ENCODE measurements at regions not wholly inside any gene's neighbourhood (a gene's known extent, or its start where the extent isn't known, plus 50 kb on each side); places are given as distances from the start of the nearest gene placed in this dataset.
"Not testable (repeated sequence)": the region's sequence is repeated elsewhere in the genome, so short reads cannot be mapped to it uniquely, and the experiment has no call there.

- DNase-seq: no peak
Observed at GRCh38 chr10:80697926-80698325, 160.2 kb downstream of the SH2D4B start.

GRCh38 chr10:80699602-80700039 lies 161.9 kb downstream of the SH2D4B start:
- DNase-seq: peak; percentile 75

- no peak for DNase-seq
Observed at GRCh38 chr10:80700252-80700651, 162.6 kb downstream of the SH2D4B start.

- no peak for DNase-seq
Observed at GRCh38 chr10:80700760-80701444, 163.2 kb downstream of the SH2D4B start.

DNA sequence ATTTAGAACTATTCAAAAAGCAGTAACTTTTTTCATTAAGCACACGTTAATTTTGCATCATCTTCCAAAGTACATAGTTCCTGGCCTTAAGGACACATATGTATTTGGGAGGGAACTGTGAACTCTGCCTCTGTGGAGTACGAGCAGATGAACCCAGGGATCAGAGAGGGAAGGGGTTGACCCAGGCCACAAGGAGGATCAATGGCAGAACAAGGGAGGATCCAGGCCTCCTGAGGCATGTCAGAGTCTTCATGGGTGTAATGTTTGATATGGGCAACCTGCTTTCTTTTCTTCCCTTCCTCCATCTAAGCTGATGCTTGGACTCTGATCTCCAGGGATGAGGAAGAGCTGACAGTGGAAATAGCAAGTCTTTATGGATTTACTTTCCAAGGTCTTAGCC lies 164.0 kb downstream of the SH2D4B start:
- DNase-seq: no peak

DNA sequence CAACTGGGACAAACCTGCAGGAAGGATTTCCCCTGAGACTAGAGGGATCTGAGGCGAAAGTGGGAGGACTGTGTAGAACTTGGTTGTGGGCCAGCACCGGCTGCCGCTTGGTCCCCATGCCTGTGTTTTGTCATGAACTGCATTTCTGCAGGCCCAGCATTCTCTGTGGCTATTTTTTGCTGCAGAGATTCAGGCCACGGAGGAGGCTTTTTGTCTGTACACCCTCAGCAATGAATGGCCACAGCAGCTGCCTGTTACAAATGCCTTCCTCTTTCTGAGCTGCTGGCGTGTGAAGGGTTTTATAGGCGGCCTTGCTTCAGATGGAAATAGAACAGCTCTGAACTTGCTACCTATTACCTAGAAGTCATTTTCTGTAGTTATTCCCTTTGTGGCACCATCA lies 164.4 kb downstream of the SH2D4B start:
- DNase-seq: no peak

GRCh38 chr10:80705899-80706298 lies 168.2 kb downstream of the SH2D4B start:
- no peak for DNase-seq

DNA sequence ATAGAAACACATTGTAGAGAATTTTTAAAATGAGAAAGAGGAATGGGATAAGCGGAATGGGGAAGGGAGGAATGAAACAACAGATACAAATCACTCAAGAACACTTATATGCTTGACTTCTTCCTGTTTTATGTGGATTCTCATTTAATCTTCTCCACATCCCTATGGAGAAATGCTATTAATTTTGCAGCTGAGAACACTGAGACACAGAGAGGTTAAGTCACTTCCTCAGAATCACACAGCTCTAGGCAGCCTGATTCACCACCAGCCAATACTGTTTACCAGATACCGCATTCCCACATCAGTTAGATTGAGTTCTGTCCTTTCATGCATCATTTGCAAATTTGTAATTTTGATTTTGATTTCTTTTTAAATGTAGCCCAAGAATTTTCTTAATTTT lies 170.5 kb downstream of the SH2D4B start:
- DNase-seq: no peak

DNA sequence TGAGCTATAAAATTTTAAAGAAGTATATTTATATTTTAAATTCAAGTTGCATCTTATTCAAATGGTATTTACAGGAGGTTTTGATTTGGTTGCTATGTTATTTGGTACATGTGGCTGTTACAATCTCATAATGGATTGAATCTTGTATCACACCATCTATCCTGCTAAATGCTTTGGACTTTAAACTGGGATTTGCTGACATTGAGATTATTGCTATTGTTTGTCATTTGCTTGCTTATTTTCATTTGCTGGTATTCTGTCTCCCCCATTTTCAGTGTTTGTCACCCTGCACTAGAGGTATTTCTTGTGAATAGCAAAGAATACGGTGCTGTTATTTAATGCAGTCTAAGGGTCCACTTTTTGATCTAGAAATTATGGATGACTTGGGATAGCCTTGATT lies 171.1 kb downstream of the SH2D4B start:
- DNase-seq: no peak

- DNase-seq: no peak
Observed at GRCh38 chr10:80709866-80710265, 172.2 kb downstream of the SH2D4B start.

- no peak for DNase-seq
Observed at GRCh38 chr10:80713398-80713928, 175.8 kb downstream of the SH2D4B start.

- no peak for DNase-seq
Observed at GRCh38 chr10:80714566-80714965, 176.9 kb downstream of the SH2D4B start.

GRCh38 chr10:80718024-80718423 lies 180.3 kb downstream of the SH2D4B start:
- no peak for DNase-seq

GRCh38 chr10:80719935-80720334 lies 182.2 kb downstream of the SH2D4B start:
- DNase-seq: no peak

DNA sequence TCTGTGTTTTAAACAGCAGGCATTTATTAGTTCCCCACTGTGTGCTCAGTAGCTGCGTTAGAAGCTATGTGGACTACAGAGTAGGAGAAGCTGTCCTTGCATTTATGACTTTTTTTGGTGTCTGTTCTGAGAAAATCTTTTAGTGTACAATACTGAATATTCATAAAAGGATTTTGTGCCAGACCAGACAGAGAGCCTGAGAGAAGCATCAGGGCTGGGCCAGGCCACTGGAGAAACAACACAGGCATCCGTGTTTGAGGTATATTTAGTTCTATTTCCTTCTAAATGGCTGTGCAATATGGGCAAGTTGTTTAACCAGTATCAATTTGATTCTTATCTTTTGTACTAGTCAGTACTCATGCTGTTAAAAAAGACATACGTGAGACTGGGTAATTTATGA lies 182.8 kb downstream of the SH2D4B start:
- DNase-seq: no peak

DNA sequence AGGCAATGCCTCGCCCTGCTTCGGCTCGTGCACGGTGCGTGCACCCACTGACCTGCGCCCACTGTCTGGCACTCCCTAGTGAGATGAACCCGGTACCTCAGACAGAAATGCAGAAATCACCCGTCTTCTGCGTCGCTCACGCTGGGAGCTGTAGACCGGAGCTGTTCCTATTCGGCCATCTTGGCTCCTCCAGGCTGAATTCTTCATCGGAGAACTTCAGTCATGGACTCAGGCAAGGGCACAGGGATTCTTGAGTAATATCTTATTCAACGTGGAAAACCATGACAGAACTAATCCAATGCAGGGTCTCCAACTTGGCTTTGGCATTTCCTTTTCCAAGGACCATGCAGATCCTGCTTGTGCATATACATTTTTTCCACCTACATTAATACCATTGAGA lies 190.7 kb downstream of the SH2D4B start:
- DNase-seq: not testable (repeated sequence)

- no peak for DNase-seq
Observed at GRCh38 chr10:80729896-80730295, 192.2 kb downstream of the SH2D4B start.

GRCh38 chr10:80730522-80730921 lies 192.8 kb downstream of the SH2D4B start:
- DNase-seq: no peak

GRCh38 chr10:80734589-80734988 lies 196.9 kb downstream of the SH2D4B start:
- no peak for DNase-seq

DNA sequence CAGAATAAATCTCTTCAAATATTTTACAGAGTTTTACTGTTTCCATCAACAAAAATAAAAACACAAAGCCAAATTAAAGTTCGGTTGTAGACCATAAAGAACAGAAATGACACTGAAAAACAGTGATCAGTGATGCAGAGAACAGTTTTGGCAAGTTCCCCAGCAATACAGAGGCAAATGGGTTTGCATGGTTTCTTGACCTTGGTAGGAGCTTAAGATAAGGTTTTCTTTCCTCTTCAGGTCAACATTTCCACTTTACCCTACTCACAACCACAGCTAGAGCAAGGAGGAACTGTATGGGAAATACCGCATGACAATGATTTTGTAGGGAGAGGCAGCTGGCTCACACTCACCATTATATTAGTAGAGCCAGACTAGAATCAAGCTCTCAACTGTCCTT lies 199.5 kb downstream of the SH2D4B start:
- no peak for DNase-seq

DNA sequence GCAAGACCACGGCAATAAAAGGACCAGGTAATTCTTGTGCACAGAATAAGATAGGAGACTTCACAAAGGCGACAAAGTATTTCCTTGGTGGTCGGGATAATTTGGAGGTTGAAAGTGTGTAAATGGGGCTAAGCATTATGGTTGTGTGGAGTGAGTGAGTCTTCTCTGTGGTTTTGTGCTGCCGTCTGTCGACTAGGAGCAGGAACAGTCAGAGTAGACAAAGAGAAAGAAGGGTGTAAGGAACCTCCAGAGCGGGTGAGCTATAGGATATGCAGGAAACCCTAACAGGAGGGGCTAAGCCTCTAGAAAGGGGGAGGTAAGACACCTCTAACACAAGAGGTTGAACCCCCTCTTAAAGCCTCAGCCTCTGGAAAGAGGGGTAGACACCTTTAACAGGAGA lies 201.6 kb downstream of the SH2D4B start:
- DNase-seq: no peak

GRCh38 chr10:80739963-80740715 lies 202.4 kb downstream of the SH2D4B start:
- no peak for DNase-seq

- no peak for DNase-seq
Observed at GRCh38 chr10:80741278-80741677, 203.6 kb downstream of the SH2D4B start.

DNA sequence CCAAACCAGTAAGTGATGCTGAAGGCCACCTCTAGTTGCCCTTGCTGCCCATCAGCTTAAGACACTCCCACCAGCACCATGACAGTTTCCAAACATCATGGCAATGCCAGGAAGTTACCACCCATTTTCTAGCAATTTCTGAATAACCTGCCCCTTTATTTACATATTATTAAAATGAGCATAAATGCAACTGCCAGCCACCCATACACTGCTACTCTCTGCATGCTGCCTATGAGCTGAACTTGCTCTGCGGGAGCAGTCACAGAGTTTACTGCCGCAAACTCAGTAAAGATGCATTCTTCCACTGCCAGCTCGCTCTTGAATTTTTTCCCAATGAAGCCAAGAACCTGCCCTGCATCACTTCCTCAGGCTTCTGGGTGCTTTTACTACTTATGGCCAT lies 212.6 kb downstream of the SH2D4B start:
- DNase-seq: no peak
